Caco-2 (cell line): ENCODE measurements at regions not wholly inside any gene's neighbourhood (a gene's known extent, or its start where the extent isn't known, plus 50 kb on each side); places are given as distances from the start of the nearest gene placed in this dataset.

ENCODE experiments used
- BruUV-seq: library from RNA; stranded (reverse); fragments of 400-500 nt; replicated peaks from 2 replicates; lab custom pipeline; 2021; lab: Mats Ljungman, UMichigan
- CTCF ChIA-PET: fragments of 300-600 bp; sonication (Branson Sonifier 250); formaldehyde crosslinking; loops from one replicate; lab custom pipeline; 2022; ENCODE audit warnings: antibody characterized with exemption; lab: Charles Lee
- POLR2A ChIA-PET: fragments of 300-600 bp; sonication (Branson Sonifier 250); formaldehyde crosslinking; loops from one replicate; lab custom pipeline; 2022; ENCODE audit warnings: antibody characterized with exemption; lab: Charles Lee
- DNase-seq, 2 experiments: peaks; one replicate each; pipeline versions ENCODE4 v3.0.0 to v3.0.0-alpha.2; 2020 to 2022
- H3K27me3 ChIP-seq: replicated peaks from 2 replicates; pipeline ENCODE4 v1.6.0; 2011; ENCODE audit warnings: low read length; ENCODE audit not compliant: control insufficient read depth, insufficient read depth
- H3K36me3 ChIP-seq: 2 replicates; pipeline ENCODE4 v1.5.1; 2011; ENCODE audit warnings: low read length; ENCODE audit not compliant: control insufficient read depth, insufficient read depth
- H3K4me1 ChIP-seq: fragments of 250-450 bp; sonication (Bioruptor Pico); 2 replicates; pipeline ENCODE4 v1.5.1; 2020; ENCODE audit warnings: mild to moderate bottlenecking
- H3K4me3 ChIP-seq: 2 replicates; pipeline ENCODE4 v1.5.1; 2011; ENCODE audit warnings: low read depth, mild to moderate bottlenecking, control low read depth, low read length
- H3K9me3 ChIP-seq: fragments of 250-450 bp; sonication (Bioruptor Pico); 2 replicates; pipeline ENCODE4 v1.5.1; 2020; ENCODE audit warnings: mild to moderate bottlenecking, moderate library complexity
- H3K27ac Mint-ChIP-seq: one replicate; pipeline ENCODE4 v1.8.0; 2022; ENCODE audit warnings: mixed read lengths; ENCODE audit not compliant: unreplicated experiment
- H3K27me3 Mint-ChIP-seq: one replicate; pipeline ENCODE4 v1.8.0; 2022; ENCODE audit warnings: mixed read lengths; ENCODE audit not compliant: insufficient read depth, unreplicated experiment
- H3K36me3 Mint-ChIP-seq: one replicate; pipeline ENCODE4 v1.8.0; 2022; ENCODE audit warnings: mild to moderate bottlenecking, mixed read lengths; ENCODE audit not compliant: insufficient read depth, unreplicated experiment
- H3K4me1 Mint-ChIP-seq: one replicate; pipeline ENCODE4 v1.8.0; 2022; ENCODE audit warnings: low read depth, mixed read lengths; ENCODE audit not compliant: unreplicated experiment
- H3K4me3 Mint-ChIP-seq: one replicate; pipeline ENCODE4 v1.8.0; 2022; ENCODE audit warnings: mild to moderate bottlenecking, moderate library complexity, mixed read lengths; ENCODE audit not compliant: unreplicated experiment
- H3K9me3 Mint-ChIP-seq: one replicate; pipeline ENCODE4 v1.8.0; 2022; ENCODE audit warnings: mixed read lengths; ENCODE audit not compliant: unreplicated experiment
- intact Hi-C: fragments of 100-400 bp; cut with micrococcal nuclease; formaldehyde crosslinking; loops from one replicate; pipeline ENCODE4 v1.10.0; 2022; ENCODE audit not compliant: unreplicated experiment
- TF ChIP-seq, protein P1 (sequence below), 2 experiments: fragments of 200-600 bp in 1 of 2; IDR thresholded peaks; 1 replicate in 1 of 2; 2 replicates in 1 of 2; pipeline versions ENCODE4 v1.5.1 to v1.8.0; 2011 to 2022; ENCODE audit warnings: antibody characterized with exemption in 1 of 2, control low read depth in 1 of 2, inconsistent platforms in 1 of 2, low read depth in 1 of 2, low read length in 1 of 2, mild to moderate bottlenecking in 1 of 2, moderate library complexity in 1 of 2; ENCODE audit not compliant: insufficient read depth in 1 of 2, severe bottlenecking in 1 of 2, unreplicated experiment in 1 of 2

GRCh38 chr5:92713826-92714225 lies 867.2 kb downstream of the NR2F1-AS1 start:
- H3K4me1 Mint-ChIP-seq = no peaks in the 10 kb centered on the region

DNA sequence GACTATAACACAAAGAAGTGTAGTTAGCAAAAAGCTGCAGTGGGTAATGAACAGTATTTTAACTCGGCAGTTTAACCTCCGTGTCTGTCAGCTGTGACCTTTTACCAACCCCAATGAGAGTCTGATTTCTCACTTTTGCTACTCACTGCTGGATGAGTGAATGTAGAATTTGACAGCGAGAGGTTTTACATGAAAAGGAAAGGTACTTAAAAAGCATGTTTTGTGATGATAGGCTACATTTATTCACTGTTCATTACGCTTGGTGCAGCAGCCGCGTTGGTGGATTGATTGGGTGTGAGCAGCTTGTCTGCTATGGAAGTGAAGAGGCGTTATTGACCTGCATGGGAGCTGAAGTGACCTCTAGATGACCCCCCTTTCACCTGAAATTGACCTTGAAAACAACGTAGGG lies 867.7 kb downstream of the NR2F1-AS1 start:
- TF ChIP-seq, protein P1, sequence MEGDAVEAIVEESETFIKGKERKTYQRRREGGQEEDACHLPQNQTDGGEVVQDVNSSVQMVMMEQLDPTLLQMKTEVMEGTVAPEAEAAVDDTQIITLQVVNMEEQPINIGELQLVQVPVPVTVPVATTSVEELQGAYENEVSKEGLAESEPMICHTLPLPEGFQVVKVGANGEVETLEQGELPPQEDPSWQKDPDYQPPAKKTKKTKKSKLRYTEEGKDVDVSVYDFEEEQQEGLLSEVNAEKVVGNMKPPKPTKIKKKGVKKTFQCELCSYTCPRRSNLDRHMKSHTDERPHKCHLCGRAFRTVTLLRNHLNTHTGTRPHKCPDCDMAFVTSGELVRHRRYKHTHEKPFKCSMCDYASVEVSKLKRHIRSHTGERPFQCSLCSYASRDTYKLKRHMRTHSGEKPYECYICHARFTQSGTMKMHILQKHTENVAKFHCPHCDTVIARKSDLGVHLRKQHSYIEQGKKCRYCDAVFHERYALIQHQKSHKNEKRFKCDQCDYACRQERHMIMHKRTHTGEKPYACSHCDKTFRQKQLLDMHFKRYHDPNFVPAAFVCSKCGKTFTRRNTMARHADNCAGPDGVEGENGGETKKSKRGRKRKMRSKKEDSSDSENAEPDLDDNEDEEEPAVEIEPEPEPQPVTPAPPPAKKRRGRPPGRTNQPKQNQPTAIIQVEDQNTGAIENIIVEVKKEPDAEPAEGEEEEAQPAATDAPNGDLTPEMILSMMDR (IDR thresholded peaks at IDR 0.05; ENCODE audit: insufficient read depth in 1 of 2, low read depth in 1 of 2, low read length in 1 of 2, severe bottlenecking in 1 of 2, unreplicated experiment in 1 of 2) = no peak
- BruUV-seq = no TSS peak
- H3K9me3 ChIP-seq = no peaks in the 10 kb centered on the region
- H3K27me3 ChIP-seq = no peaks in the 10 kb centered on the region
- no peak overlapping the region for H3K27ac Mint-ChIP-seq
- H3K4me3 Mint-ChIP-seq = no peak overlapping the region
- no peak for DNase-seq
- intact Hi-C loops = no loop called here
- H3K36me3 Mint-ChIP-seq = no peaks in the 10 kb centered on the region
- H3K4me1 ChIP-seq = no peaks in the 10 kb centered on the region
- H3K27me3 Mint-ChIP-seq = no peaks in the 10 kb centered on the region
- H3K36me3 ChIP-seq = no peaks in the 10 kb centered on the region
- H3K4me1 Mint-ChIP-seq = no peaks in the 10 kb centered on the region
- no peaks in the 10 kb centered on the region for H3K9me3 Mint-ChIP-seq
- ChIA-PET CTCF (no interaction called here), POLR2A (no interaction called here)
- H3K4me3 ChIP-seq = no peak overlapping the region

More at GRCh38 chr5:92713826-92714225, 867.2 kb downstream of the NR2F1-AS1 start:
- POLR2A ChIA-PET = no interaction called here
- BruUV-seq = no TSS peak
- no peaks in the 10 kb centered on the region for H3K9me3 Mint-ChIP-seq
- CTCF ChIA-PET = no interaction called here
- no peak overlapping the region for H3K27ac Mint-ChIP-seq
- Histone ChIP-seq H3K4me1 (no peaks in the 10 kb centered on the region), H3K36me3 (no peaks in the 10 kb centered on the region), H3K27me3 (no peaks in the 10 kb centered on the region), H3K4me3 (no peak overlapping the region), H3K9me3 (no peaks in the 10 kb centered on the region)
- no peaks in the 10 kb centered on the region for H3K36me3 Mint-ChIP-seq
- intact Hi-C loops = no loop called here
- no peaks in the 10 kb centered on the region for H3K27me3 Mint-ChIP-seq
- H3K4me3 Mint-ChIP-seq = no peak overlapping the region
- DNase-seq = no peak
- TF ChIP-seq, protein P1 (IDR thresholded peaks at IDR 0.05; ENCODE audit: insufficient read depth in 1 of 2, low read depth in 1 of 2, low read length in 1 of 2, severe bottlenecking in 1 of 2, unreplicated experiment in 1 of 2) = no peak

- intact Hi-C loops = no loop called here
- TF ChIP-seq, protein P1 (IDR thresholded peaks at IDR 0.05; ENCODE audit: insufficient read depth in 1 of 2, low read depth in 1 of 2, low read length in 1 of 2, severe bottlenecking in 1 of 2, unreplicated experiment in 1 of 2) = no peak
- ChIA-PET POLR2A (no interaction called here), CTCF (no interaction called here)
- H3K9me3 ChIP-seq = no peaks in the 10 kb centered on the region
- no peak overlapping the region for H3K27ac Mint-ChIP-seq
- no peaks in the 10 kb centered on the region for H3K9me3 Mint-ChIP-seq
- no peaks in the 10 kb centered on the region for H3K27me3 Mint-ChIP-seq
- no peaks in the 10 kb centered on the region for H3K36me3 Mint-ChIP-seq
- BruUV-seq = no TSS peak
- no peaks in the 10 kb centered on the region for H3K27me3 ChIP-seq
- H3K4me3 ChIP-seq = no peak overlapping the region
- no peaks in the 10 kb centered on the region for H3K4me1 Mint-ChIP-seq
- H3K4me1 ChIP-seq = no peaks in the 10 kb centered on the region
- H3K4me3 Mint-ChIP-seq = no peak overlapping the region
- DNase-seq = no peak
- no peaks in the 10 kb centered on the region for H3K36me3 ChIP-seq
These were observed 869.1 kb downstream of the NR2F1-AS1 start for GRCh38 chr5:92711956-92712355.
